Body of pancreas (tissue), 4 donors: ENCODE measurements at regions not wholly inside any gene's neighbourhood (a gene's known extent, or its start where the extent isn't known, plus 50 kb on each side); places are given as distances from the start of the nearest gene placed in this dataset.
A peak's percentile ranks its signal among the peaks of the same experiment; 100 is the strongest.

Source experiments
- ATAC-seq: fragments of 150-250 bp; one replicate; pipeline ENCODE4 v1.9.1; 2016
- DNase-seq, 4 donors: peaks; one replicate each; pipeline ENCODE4 v3.0.0-alpha.2; 2019
- H3K27ac ChIP-seq, 4 donors: fragments of 200-600 bp; sonication (generic); 1 replicate in 3 of 4; 2 replicates in 1 of 4; pipeline versions ENCODE4 v1.5.1 to v1.6.1; 2016 to 2019; ENCODE audit warnings: mild to moderate bottlenecking in 1 of 4, mixed read lengths in 1 of 4, moderate library complexity in 1 of 4
- H3K27me3 ChIP-seq, 2 donors: fragments of 200-600 bp; sonication (generic); one replicate each; pipeline ENCODE4 v1.6.0; 2016; ENCODE audit warnings: mild to moderate bottlenecking in 1 of 2
- H3K36me3 ChIP-seq, 2 donors: fragments of 200-600 bp; sonication (generic); replicated peaks in 1 of 2; 2 replicates each; pipeline ENCODE4 v1.5.1; 2016; ENCODE audit warnings: low read depth in 2 of 2; ENCODE audit not compliant: insufficient read depth in 1 of 2
- H3K4me1 ChIP-seq: fragments of 200-600 bp; sonication (generic); one replicate; pipeline ENCODE4 v1.6.0; 2016
- H3K4me3 ChIP-seq, 2 donors: fragments of 200-600 bp; sonication (generic); 1 replicate in 1 of 2; 2 replicates in 1 of 2; pipeline ENCODE4 v1.5.1; 2016 to 2019
- H3K9me3 ChIP-seq, 3 donors: fragments of 200-600 bp; sonication (generic); 1 replicate in 2 of 3; 2 replicates in 1 of 3; pipeline ENCODE4 v1.5.1; 2016
- POLR2A ChIP-seq, 3 donors: fragments of 450-650 bp; IDR thresholded peaks; one replicate each; pipeline ENCODE4 v1.6.1; 2016; ENCODE audit warnings: antibody characterized with exemption in 3 of 3, mild to moderate bottlenecking in 2 of 3
- WGBS, 2 donors: methylation state at CpG; one replicate each; pipeline ENCODE4 v1.1.5; 2017; 5-methylcytosine and 5-hydroxymethylcytosine counted together
- intact Hi-C: fragments of 100-400 bp; cut with DNase I; formaldehyde crosslinking; loops from one replicate; pipeline ENCODE4 v1.15.1; 2023
- TF ChIP-seq, protein P1 (sequence below), 7 experiments: fragments of 450-650 bp in 4 of 7; fragments of 200-600 bp in 3 of 7; sonication (generic) in 3 of 7; IDR thresholded peaks; one replicate each; pipeline ENCODE4 v1.5.1; 2016 to 2019; ENCODE audit warnings: antibody characterized with exemption in 7 of 7

DNA sequence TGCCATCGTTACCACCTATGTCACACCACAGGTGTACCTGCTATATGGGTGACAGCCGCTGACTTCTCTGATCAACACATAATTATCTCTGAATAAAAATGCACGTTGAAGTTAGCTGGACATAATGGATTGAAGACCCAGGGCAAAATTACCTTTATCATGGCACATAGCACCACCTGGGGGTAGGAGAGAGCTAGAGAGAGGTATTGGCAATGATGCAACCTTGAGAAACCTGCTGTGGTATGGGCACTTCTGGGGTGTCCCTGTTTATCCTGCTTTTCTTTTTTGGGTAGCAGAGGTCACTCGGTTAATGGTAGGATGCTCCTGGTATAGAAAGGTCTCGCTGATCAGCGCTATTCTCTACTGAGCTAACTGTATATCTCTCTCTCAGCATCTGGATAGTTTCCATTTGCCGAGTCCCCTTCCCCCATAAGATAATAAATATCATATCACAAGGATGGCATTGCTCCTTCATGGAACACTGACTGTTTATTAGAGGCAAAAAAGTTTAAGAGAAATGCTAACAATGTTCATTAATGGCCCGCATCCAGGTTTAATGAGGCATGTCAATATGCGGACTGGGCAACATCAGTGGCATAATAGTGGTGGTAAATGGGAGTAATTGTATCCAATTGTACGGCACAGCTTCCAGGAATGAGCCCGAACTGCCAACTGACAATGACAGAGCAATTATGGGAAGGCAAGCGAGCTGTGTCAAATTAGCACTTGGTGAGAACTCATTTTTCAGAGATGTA is 323.1 kb downstream of the TFEC start:
- Histone ChIP-seq H3K9me3 (no peaks in the 10 kb centered on the region), H3K36me3 (no peaks in the 10 kb centered on the region), H3K27me3 (no peaks in the 10 kb centered on the region), H3K4me1 (peaks cover 4% of the 10 kb centered on the region), H3K4me3 (no peak overlapping the region), H3K27ac (no peak overlapping the region)
- TF ChIP-seq POLR2A (IDR thresholded peaks at IDR 0.05): no peak
- TF ChIP-seq, protein P1, sequence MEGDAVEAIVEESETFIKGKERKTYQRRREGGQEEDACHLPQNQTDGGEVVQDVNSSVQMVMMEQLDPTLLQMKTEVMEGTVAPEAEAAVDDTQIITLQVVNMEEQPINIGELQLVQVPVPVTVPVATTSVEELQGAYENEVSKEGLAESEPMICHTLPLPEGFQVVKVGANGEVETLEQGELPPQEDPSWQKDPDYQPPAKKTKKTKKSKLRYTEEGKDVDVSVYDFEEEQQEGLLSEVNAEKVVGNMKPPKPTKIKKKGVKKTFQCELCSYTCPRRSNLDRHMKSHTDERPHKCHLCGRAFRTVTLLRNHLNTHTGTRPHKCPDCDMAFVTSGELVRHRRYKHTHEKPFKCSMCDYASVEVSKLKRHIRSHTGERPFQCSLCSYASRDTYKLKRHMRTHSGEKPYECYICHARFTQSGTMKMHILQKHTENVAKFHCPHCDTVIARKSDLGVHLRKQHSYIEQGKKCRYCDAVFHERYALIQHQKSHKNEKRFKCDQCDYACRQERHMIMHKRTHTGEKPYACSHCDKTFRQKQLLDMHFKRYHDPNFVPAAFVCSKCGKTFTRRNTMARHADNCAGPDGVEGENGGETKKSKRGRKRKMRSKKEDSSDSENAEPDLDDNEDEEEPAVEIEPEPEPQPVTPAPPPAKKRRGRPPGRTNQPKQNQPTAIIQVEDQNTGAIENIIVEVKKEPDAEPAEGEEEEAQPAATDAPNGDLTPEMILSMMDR (IDR thresholded peaks at IDR 0.05): peak in 6 of 7 experiments; percentile 18 to 63 (median 46)
- intact Hi-C loops: no loop called here
- DNase-seq: peak; percentile 15 to 37 (median 29)
- ATAC-seq: peak; percentile 68
- 50 to 54% methylated on average over 12 of the region's 12 CpGs for WGBS, 2 donors

DNA sequence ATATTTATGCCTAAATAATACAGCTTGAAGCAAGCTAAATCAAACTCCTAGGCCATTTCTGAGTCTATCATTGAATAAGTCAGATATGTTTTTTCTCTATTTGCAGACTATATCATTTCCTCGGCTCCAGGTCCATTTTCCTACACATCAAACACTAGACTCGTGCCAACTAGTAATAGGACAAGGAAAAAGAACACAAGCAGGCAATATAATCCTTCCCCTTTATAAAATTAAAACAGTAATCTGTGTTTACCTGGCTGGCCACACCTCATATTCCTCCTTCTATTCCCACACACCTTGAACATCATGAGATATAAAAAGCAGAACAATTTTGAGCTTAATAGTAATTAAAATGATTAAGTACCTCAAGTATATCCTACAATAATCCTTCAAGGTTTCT is 325.7 kb downstream of the TFEC start:
- intact Hi-C loops: no loop called here
- H3K9me3 ChIP-seq: no peaks in the 10 kb centered on the region
- H3K36me3 ChIP-seq: no peaks in the 10 kb centered on the region
- H3K27me3 ChIP-seq: no peaks in the 10 kb centered on the region
- peaks cover 4% of the 10 kb centered on the region for H3K4me1 ChIP-seq
- no peak overlapping the region for H3K4me3 ChIP-seq
- 22 to 29% methylated on average over 2 of the region's 2 CpGs for WGBS, 2 donors
- TF ChIP-seq, protein P1 (IDR thresholded peaks at IDR 0.05): no peak
- TF ChIP-seq POLR2A (IDR thresholded peaks at IDR 0.05): no peak
- ATAC-seq (no peak), DNase-seq (no peak)
- H3K27ac ChIP-seq: no peak overlapping the region

DNA sequence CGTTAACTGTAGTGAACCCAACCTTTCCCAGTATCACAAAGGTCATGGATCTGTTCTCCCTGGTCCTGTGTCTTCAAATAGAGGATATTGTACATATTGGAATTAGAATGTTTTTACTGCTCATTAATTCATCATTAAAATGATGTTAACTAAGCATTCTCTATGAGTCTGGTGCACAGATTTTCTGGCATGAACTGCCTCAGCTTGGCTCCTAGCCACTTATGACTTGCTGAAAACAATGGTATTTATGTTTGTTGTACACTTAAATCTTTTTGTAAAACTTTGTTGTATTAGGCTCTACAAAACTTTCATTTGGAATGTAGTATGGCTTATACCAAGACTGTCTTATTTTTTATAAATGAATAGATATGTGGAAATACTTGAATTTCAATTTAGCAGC is 329.4 kb downstream of the TFEC start:
- no peaks in the 10 kb centered on the region for H3K9me3 ChIP-seq
- H3K27me3 ChIP-seq: no peaks in the 10 kb centered on the region
- no peaks in the 10 kb centered on the region for H3K36me3 ChIP-seq
- WGBS, 2 donors: 38 to 39% methylated on average over 1 of the region's 1 CpG
- H3K27ac ChIP-seq: no peak overlapping the region
- H3K4me1 ChIP-seq: no peaks in the 10 kb centered on the region
- ATAC-seq (no peak), DNase-seq (no peak)
- TF ChIP-seq POLR2A (IDR thresholded peaks at IDR 0.05): no peak
- TF ChIP-seq, protein P1 (IDR thresholded peaks at IDR 0.05): no peak
- intact Hi-C loops: no loop called here
- H3K4me3 ChIP-seq: no peak overlapping the region

DNA sequence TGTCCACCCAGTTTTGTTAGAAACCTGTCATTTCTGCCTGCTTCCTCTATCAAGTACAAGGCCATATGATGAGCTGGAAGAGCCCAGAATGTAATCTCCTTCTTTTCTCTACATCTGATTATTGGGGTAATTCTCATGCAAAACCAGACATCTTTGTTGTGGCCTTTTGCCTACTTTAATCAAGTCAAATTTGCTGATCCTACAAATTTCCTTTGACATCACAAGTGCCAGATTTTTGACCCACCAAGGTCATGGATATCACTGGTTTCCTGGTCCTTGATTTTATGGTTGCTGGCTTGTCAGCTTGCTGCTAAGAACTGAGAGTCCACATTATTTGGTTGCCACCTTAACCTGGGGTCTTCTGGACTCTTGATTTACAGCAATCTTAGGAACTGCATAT is 336.1 kb downstream of the TFEC start:
- DNase-seq (no peak), ATAC-seq (no peak)
- H3K4me3 ChIP-seq: no peak overlapping the region
- intact Hi-C loops: no loop called here
- H3K4me1 ChIP-seq: no peaks in the 10 kb centered on the region
- H3K36me3 ChIP-seq: no peaks in the 10 kb centered on the region
- no peak for TF ChIP-seq POLR2A (IDR thresholded peaks at IDR 0.05)
- TF ChIP-seq, protein P1 (IDR thresholded peaks at IDR 0.05): no peak
- H3K9me3 ChIP-seq: no peaks in the 10 kb centered on the region
- no peaks in the 10 kb centered on the region for H3K27me3 ChIP-seq
- H3K27ac ChIP-seq: no peak overlapping the region

DNA sequence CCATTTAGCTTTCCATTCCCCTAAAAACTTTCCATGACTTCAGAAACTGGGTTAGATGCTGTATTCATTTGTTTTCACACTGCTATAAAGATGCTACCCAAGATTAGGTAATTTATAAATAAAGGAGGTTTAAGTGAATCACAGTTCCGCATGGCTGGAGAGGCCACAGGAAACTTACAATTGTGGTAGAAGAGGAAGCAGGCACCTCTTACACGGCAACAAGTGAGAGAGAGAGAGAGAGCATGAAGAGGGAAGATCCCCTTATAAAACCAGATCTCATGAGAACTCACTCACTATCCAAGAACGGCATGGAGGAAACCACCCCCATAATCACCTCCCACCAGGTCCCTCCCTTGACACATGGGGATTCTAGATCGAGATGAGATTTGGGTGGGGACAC is 336.8 kb downstream of the TFEC start:
- DNase-seq: no peak
- Histone ChIP-seq H3K27ac (no peak overlapping the region), H3K27me3 (no peaks in the 10 kb centered on the region), H3K36me3 (no peaks in the 10 kb centered on the region), H3K4me1 (no peaks in the 10 kb centered on the region), H3K4me3 (no peak overlapping the region), H3K9me3 (no peaks in the 10 kb centered on the region)
- TF ChIP-seq POLR2A (IDR thresholded peaks at IDR 0.05): no peak
- TF ChIP-seq, protein P1 (IDR thresholded peaks at IDR 0.05): no peak
- intact Hi-C loops: no loop called here
- ATAC-seq: no peak
- 78 to 85% methylated on average over 4 of the region's 4 CpGs for WGBS, 2 donors
